ENCODE measurements at regions not wholly inside any gene's neighbourhood (a gene's known extent, or its start where the extent isn't known, plus 50 kb on each side); places are given as distances from the start of the nearest gene placed in this dataset.
A peak's percentile ranks its signal among the peaks of the same experiment; 100 is the strongest.

- TF ChIP-seq CTCF (IDR thresholded peaks at IDR 0.05; ENCODE audit: low read depth, low read length), result peak; percentile 34
- TF ChIP-seq POLR2A (IDR thresholded peaks at IDR 0.05; ENCODE audit: extremely low read depth, insufficient read length), result no peak
- no peak for TF ChIP-seq MYC (IDR thresholded peaks at IDR 0.05; ENCODE audit: low read depth, low read length)
- no peak for TF ChIP-seq MAX (IDR thresholded peaks at IDR 0.05; ENCODE audit: low read depth, low read length)
Measured at GRCh38 chr12:131327521-131328488, 374.1 kb downstream of the ADGRD1 start.

Data from NB4 (cell line).